Prostate gland (tissue), 2 donors: ENCODE measurements at regions not wholly inside any gene's neighbourhood (a gene's known extent, or its start where the extent isn't known, plus 50 kb on each side); places are given as distances from the start of the nearest gene placed in this dataset.

Source experiments
- DNase-seq: peaks from one replicate; pipeline ENCODE4 v3.0.0-alpha.2; 2019; ENCODE audit warnings: low spot score
- H3K27ac ChIP-seq, 2 donors: fragments of 200-600 bp; sonication (generic); 2 replicates each; pipeline ENCODE4 v1.5.1; 2017 to 2019
- H3K27me3 ChIP-seq: fragments of 200-600 bp; sonication (generic); replicated peaks from 2 replicates; pipeline ENCODE4 v1.5.1; 2019; ENCODE audit not compliant: insufficient read depth
- H3K36me3 ChIP-seq, 2 donors: fragments of 200-600 bp; sonication (generic); 1 replicate in 1 of 2; 2 replicates in 1 of 2; pipeline versions ENCODE4 v1.5.1 to v1.8.1; 2017 to 2019
- H3K4me1 ChIP-seq: fragments of 200-600 bp; sonication (generic); replicated peaks from 2 replicates; pipeline ENCODE4 v1.5.1; 2019
- H3K4me3 ChIP-seq, 2 donors: fragments of 200-600 bp; sonication (generic); 2 replicates each; pipeline ENCODE4 v1.5.1; 2017 to 2019
- H3K9me3 ChIP-seq: fragments of 200-600 bp; sonication (generic); 2 replicates; pipeline ENCODE4 v1.5.1; 2017
- CTCF ChIP-seq, 4 experiments: fragments of 200-600 bp in 2 of 4; fragments of 450-650 bp in 2 of 4; sonication (generic) in 2 of 4; IDR thresholded peaks; 1 replicate in 3 of 4; 2 replicates in 1 of 4; pipeline ENCODE4 v1.5.1; 2016 to 2019; ENCODE audit warnings: antibody characterized with exemption in 4 of 4, mild to moderate bottlenecking in 2 of 4, moderate library complexity in 2 of 4
- POLR2A ChIP-seq: fragments of 450-650 bp; IDR thresholded peaks from one replicate; pipeline ENCODE4 v1.6.1; 2016; ENCODE audit warnings: antibody characterized with exemption, mild to moderate bottlenecking
- POLR2AphosphoS5 ChIP-seq: sonication (generic); formaldehyde crosslinking; IDR thresholded peaks from one replicate; pipeline ENCODE4 v1.6.1; 2017; ENCODE audit warnings: antibody characterized with exemption
- WGBS: methylation state at CpG from one replicate; pipeline ENCODE4 v1.1.5; 2018; 5-methylcytosine and 5-hydroxymethylcytosine counted together
- intact Hi-C: fragments of 100-400 bp; cut with DNase I; formaldehyde crosslinking; loops from one replicate; pipeline ENCODE4 v1.14.2; 2022

- Histone ChIP-seq H3K36me3 (no peaks in the 10 kb centered on the region), H3K27ac (no peak overlapping the region), H3K4me1 (no peaks in the 10 kb centered on the region), H3K9me3 (no peaks in the 10 kb centered on the region), H3K4me3 (no peak overlapping the region), H3K27me3 (no peaks in the 10 kb centered on the region)
- DNase-seq: no peak
- TF ChIP-seq POLR2AphosphoS5 (no peak), CTCF (IDR thresholded peaks at IDR 0.05) (no peak), POLR2A (no peak)
- intact Hi-C loops: no loop called here
Observed at GRCh38 chr5:155530046-155530445, 516.5 kb downstream of the KIF4B start.

GRCh38 chr5:155532621-155533311 is 519.2 kb downstream of the KIF4B start:
- no peak for DNase-seq
- WGBS: 29% methylated on average over 4 of the region's 4 CpGs

GRCh38 chr5:155540000-155540595 is 526.5 kb downstream of the KIF4B start:
- Histone ChIP-seq H3K27ac (no peak overlapping the region), H3K4me1 (no peaks in the 10 kb centered on the region), H3K36me3 (no peaks in the 10 kb centered on the region), H3K27me3 (no peaks in the 10 kb centered on the region), H3K4me3 (no peak overlapping the region), H3K9me3 (no peaks in the 10 kb centered on the region)
- no peak for TF ChIP-seq POLR2A
- TF ChIP-seq CTCF (IDR thresholded peaks at IDR 0.05): no peak
- no peak for TF ChIP-seq POLR2AphosphoS5
- 12% methylated on average over 2 of the region's 2 CpGs for WGBS
- DNase-seq: no peak
- intact Hi-C loops: no loop called here

More at GRCh38 chr5:155532621-155533311, 519.2 kb downstream of the KIF4B start:
- Histone ChIP-seq H3K27ac (no peak overlapping the region), H3K9me3 (no peaks in the 10 kb centered on the region), H3K4me3 (no peak overlapping the region), H3K4me1 (no peaks in the 10 kb centered on the region), H3K27me3 (no peaks in the 10 kb centered on the region), H3K36me3 (no peaks in the 10 kb centered on the region)
- intact Hi-C loops: no loop called here
- TF ChIP-seq CTCF (IDR thresholded peaks at IDR 0.05) (no peak), POLR2AphosphoS5 (no peak), POLR2A (no peak)

- H3K4me1 ChIP-seq: no peaks in the 10 kb centered on the region
- intact Hi-C loops: no loop called here
- no peaks in the 10 kb centered on the region for H3K9me3 ChIP-seq
- no peak overlapping the region for H3K27ac ChIP-seq
- no peaks in the 10 kb centered on the region for H3K36me3 ChIP-seq
- H3K27me3 ChIP-seq: no peaks in the 10 kb centered on the region
- no peak overlapping the region for H3K4me3 ChIP-seq
- TF ChIP-seq CTCF (IDR thresholded peaks at IDR 0.05) (no peak), POLR2AphosphoS5 (no peak), POLR2A (no peak)
- DNase-seq: no peak
Observed at GRCh38 chr5:155546075-155546474, 532.5 kb downstream of the KIF4B start.

GRCh38 chr5:155554500-155554899 is 540.9 kb downstream of the KIF4B start:
- Histone ChIP-seq H3K4me3 (no peak overlapping the region), H3K4me1 (no peaks in the 10 kb centered on the region), H3K9me3 (no peaks in the 10 kb centered on the region), H3K27me3 (no peaks in the 10 kb centered on the region), H3K36me3 (no peaks in the 10 kb centered on the region), H3K27ac (no peak overlapping the region)
- intact Hi-C loops: no loop called here
- DNase-seq: no peak
- 85% methylated on average over 3 of the region's 3 CpGs for WGBS
- no peak for TF ChIP-seq POLR2A
- no peak for TF ChIP-seq POLR2AphosphoS5
- no peak for TF ChIP-seq CTCF (IDR thresholded peaks at IDR 0.05)
